ENCODE measurements at regions not wholly inside any gene's neighbourhood (a gene's known extent, or its start where the extent isn't known, plus 50 kb on each side); places are given as distances from the start of the nearest gene placed in this dataset.
"Not testable (repeated sequence)": the region's sequence is repeated elsewhere in the genome, so short reads cannot be mapped to it uniquely, and the experiment has no call there.

- no peak for DNase-seq
These were observed 423.2 kb upstream of the PCDH15 start for GRCh38 chr10:55224007-55224781.

GRCh38 chr10:55223352-55223751 is 422.3 kb upstream of the PCDH15 start:
- no peak for DNase-seq

DNA sequence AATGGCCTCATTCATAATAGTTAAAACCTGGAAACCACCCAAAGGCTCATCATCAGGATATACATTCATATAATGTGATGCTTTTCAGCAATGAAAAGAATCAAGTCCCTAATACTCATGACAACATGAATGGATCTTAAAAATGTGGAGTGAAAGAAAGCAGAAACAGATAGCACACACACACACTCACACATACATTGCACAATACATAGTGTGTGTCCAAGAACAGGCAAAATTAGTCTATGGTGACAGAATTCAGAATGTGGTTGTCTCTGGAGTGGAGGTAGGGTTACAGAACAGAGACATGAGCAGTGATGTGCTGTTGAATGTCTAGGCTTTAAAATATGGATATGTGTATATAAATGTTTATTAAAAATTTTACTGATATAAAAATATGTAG is 419.9 kb upstream of the PCDH15 start:
- no peak for DNase-seq

GRCh38 chr10:55215699-55216098 is 414.7 kb upstream of the PCDH15 start:
- DNase-seq: no peak

GRCh38 chr10:55214608-55215007 is 413.6 kb upstream of the PCDH15 start:
- DNase-seq: no peak

DNA sequence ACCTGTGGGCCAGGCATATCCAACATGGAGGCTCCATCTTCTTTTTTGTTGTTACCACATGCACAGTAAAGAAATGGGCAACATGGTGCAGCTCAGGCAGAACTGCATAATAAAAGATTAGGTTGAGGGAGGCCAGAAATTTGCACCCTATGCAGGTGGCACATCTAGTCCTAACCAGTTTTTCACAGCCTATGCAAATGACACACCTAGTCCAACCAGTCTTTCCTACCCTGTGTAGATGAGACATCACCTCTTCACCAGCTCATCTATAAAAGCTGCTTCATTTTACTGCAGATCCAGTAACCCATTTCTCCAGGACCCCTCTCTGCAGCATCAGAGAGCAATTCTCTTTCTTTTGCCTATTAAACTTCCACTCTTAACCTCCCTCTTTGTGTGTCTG is 411.0 kb upstream of the PCDH15 start:
- DNase-seq: no peak

DNA sequence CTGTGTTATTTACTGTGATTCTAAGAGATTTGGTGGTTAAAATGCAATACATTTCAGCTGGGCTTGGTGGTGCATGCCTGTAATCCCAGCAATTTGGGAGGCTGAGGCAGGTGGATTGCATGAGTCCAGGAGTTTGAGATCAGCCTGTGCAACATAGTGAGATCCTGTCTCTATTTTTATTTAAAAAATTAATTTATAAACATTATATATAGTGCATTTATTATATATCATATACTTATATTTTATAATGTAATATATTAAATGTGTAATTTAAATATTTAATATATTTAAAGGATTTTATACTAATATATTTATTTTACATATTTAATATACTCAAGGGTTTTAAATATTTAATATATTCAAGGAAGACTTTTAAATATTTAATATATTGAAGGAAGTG is 402.8 kb upstream of the PCDH15 start:
- no peak for DNase-seq

GRCh38 chr10:55203319-55203718 is 402.3 kb upstream of the PCDH15 start:
- DNase-seq: no peak

- no peak for DNase-seq
These were observed 399.0 kb upstream of the PCDH15 start for GRCh38 chr10:55200020-55200419.

- DNase-seq: no peak
These were observed 390.3 kb upstream of the PCDH15 start for GRCh38 chr10:55191236-55191860.

DNA sequence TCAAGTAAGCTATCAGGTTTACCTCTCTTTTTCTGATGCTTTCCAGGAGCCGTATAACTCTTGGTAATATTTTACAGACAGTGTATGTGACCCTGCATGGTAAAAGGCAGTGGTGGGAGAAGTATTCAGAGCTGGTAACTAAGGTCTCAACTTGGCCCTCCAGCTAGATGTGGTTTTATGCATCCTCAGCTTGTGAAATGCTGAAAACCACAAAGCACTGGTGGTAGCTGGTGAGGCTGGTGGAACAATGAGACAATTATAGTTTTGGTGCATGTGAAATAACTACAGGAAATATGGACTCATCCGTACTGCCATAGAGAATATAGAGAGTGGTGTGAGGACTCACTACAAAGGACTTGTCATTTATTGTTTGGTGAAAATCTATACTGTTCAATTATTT is 383.0 kb upstream of the PCDH15 start:
- DNase-seq: no peak

- DNase-seq: no peak
These were observed 379.3 kb upstream of the PCDH15 start for GRCh38 chr10:55180357-55180756.

DNA sequence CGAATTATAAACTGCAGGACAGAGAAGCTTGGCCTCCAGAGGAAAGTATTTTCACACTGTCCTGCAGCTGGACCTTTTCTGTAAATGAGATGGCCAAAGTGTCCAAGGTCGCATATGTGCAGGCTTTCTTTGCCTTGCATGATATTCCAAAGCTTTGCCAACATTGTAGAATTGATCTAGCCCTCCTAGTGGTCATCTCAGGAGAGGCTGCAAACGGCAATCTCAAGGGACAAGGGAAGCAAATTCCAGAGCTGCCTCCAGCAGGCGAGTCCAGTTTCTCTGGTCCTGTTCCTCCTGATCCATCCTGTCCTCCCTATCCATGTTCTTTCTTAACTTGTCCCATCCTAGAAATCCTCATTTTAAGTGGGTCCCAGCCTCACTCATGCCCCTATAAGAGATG is 373.4 kb upstream of the PCDH15 start:
- DNase-seq: no peak

- DNase-seq: no peak
These were observed 368.5 kb upstream of the PCDH15 start for GRCh38 chr10:55169493-55169892.

DNA sequence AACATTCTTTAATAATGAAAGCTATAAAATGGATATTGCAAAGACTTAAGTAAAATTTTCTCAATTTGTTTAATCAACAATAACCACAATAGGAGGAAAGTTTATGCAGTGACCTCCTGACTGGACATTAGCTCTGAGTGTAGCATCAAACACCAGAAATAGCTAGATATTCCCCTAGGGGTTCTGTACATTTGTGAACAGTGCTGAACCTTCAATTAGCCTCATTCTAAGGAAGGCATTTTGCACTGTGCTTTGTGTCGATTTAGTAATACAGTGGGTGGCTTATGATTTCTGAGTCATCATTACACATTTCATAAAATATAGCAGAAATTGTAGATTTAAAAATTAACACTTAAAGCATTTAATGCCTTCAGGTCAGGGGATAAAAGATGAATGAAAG is 367.3 kb upstream of the PCDH15 start:
- no peak for DNase-seq

DNA sequence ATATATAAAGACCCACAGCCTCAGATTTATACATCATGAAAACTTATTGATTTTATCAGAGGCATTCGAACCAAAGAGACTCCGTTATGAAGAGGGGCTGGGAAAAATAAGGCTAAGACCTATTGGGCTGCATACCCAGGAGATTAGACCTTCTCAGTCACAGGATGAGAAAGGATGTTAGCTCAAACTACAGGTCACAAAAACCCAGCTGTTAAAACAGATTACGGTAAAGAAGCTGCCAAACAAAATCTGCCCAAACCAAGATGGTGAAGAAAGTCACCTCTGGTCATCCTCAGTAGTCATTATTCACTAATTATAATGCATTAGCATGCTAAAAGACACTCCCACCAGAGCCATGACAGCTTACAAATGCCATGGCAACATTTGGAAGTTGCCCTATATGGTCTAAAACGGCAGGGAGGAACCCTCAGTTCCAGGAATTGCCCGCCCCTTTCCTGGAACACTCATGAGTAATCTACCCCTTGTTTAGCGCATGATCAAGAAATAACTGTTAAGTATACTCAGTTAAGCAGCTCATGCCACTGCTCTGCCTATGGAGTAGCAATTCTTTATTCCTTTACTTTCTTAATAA is 362.5 kb upstream of the PCDH15 start:
- DNase-seq: no peak

- not testable (repeated sequence) for DNase-seq
These were observed 361.3 kb upstream of the PCDH15 start for GRCh38 chr10:55162321-55162720.

- no peak for DNase-seq
These were observed 359.7 kb upstream of the PCDH15 start for GRCh38 chr10:55160655-55161283.

DNA sequence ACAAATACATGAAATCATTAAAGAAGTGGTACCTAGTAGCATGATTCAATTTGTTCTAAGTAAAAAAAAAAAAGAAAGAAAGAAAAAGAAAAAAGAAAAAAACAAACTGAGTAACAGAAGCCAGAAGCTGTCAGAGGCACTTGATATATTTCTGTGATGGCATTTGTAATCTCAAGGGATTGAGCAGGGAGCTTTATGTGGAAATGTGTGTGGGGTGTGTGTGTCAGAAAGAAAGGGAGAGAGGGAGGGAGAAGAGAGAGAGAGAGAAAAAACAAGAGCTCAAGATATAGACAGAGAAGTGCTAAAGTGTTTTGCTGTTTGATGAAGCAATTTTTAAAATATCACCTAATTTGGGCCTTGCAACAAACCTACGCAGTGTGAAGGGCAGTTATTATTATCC is 357.6 kb upstream of the PCDH15 start:
- no peak for DNase-seq

DNA sequence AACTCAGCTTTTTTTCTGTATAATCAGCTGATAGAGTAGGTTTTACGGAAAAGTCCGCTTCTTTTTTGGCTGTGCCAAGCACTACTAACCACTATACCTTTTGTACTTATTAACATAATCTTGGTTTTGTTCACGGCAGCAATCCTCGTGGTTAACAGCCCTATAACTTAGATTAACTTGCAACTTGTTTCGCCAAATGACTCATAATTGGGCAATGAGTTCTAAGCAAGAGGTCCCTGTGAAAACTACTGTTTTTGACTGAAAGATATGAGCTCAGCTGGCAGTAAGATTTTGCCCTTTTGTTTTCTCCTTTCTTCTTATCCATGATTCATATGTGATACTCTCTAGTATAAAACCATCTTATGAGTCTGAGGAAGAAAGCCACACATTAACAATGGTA is 345.0 kb upstream of the PCDH15 start:
- no peak for DNase-seq

- no peak for DNase-seq
These were observed 343.0 kb upstream of the PCDH15 start for GRCh38 chr10:55144001-55144400.

GRCh38 chr10:55141892-55142291 is 340.9 kb upstream of the PCDH15 start:
- no peak for DNase-seq

GRCh38 chr10:55137063-55137462 is 336.0 kb upstream of the PCDH15 start:
- no peak for DNase-seq

GRCh38 chr10:55104738-55105137 is 303.7 kb upstream of the PCDH15 start:
- no peak for DNase-seq

Data from dermis blood vessel endothelial cell (primary cell).